ENCODE measurements at regions not wholly inside any gene's neighbourhood (a gene's known extent, or its start where the extent isn't known, plus 50 kb on each side); places are given as distances from the start of the nearest gene placed in this dataset.
A peak's percentile ranks its signal among the peaks of the same experiment; 100 is the strongest.

DNA sequence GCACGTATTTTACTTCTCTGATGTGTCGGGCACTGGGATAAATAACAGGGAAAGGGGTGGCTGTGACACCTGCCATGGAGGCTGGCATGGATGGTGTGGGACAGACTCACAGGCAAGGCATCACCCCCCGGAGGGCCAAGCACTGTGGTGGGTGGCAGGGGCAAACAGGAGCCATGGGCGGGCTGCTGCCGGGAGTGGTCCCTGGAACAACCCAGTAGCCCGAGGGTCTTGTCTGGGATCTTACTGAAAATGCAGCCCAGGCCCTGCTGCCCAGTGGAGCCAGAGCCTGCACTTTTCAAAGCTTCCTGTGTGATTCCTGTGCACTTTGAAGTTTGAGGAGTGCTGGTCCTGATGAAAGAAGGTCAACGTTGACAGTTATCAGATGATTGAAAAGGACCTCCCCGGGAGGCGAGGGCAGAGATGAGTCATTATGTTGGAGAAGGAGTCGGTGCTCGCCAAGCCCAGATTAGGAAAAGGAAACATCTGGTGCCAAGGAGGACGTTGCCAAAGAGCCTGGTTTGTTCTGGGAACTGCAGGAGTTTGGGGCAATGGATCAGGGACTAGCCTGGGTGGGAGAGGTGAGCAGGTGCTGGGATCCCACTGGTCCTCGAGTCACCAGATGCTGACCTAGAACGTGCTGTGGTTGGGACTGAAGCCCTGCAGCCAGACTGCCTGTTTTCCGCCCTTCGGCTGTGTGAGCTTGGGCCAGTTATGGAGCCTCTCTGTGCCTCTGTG is 130.0 kb upstream of the GGTLC1 start:
- H3K4me3 ChIP-seq (ENCODE audit: low read length), result no peak overlapping the region
- TF ChIP-seq, protein P1, sequence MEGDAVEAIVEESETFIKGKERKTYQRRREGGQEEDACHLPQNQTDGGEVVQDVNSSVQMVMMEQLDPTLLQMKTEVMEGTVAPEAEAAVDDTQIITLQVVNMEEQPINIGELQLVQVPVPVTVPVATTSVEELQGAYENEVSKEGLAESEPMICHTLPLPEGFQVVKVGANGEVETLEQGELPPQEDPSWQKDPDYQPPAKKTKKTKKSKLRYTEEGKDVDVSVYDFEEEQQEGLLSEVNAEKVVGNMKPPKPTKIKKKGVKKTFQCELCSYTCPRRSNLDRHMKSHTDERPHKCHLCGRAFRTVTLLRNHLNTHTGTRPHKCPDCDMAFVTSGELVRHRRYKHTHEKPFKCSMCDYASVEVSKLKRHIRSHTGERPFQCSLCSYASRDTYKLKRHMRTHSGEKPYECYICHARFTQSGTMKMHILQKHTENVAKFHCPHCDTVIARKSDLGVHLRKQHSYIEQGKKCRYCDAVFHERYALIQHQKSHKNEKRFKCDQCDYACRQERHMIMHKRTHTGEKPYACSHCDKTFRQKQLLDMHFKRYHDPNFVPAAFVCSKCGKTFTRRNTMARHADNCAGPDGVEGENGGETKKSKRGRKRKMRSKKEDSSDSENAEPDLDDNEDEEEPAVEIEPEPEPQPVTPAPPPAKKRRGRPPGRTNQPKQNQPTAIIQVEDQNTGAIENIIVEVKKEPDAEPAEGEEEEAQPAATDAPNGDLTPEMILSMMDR (conservative IDR thresholded peaks at IDR 0.05; ENCODE audit: low read length), result no peak
- DNase-seq (ENCODE audit: low read depth), result peak; percentile 25

DNA sequence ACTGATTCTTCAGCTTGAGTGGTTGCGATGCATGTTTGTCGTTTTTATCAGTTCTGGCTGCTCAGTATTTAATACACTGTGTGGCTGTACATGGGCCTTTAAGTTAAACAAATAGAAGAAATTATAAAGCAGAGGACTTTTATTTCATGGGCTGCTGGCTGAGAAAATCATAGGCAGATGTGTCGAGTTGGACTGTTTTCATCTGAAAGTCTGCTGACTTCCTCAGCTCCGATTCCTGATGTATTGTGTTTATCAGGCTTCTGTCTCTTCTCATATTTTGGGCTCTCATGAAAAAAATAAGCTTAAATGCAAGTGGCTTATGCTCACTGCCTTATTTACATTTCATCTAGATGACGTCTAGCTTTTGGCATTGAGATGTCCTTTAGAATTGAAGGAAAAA is 129.5 kb upstream of the GGTLC1 start:
- peak; percentile 3 for DNase-seq (ENCODE audit: low read depth)
- H3K4me3 ChIP-seq (ENCODE audit: low read length), result no peak overlapping the region
- TF ChIP-seq, protein P1 (conservative IDR thresholded peaks at IDR 0.05; ENCODE audit: low read length), result no peak

DNA sequence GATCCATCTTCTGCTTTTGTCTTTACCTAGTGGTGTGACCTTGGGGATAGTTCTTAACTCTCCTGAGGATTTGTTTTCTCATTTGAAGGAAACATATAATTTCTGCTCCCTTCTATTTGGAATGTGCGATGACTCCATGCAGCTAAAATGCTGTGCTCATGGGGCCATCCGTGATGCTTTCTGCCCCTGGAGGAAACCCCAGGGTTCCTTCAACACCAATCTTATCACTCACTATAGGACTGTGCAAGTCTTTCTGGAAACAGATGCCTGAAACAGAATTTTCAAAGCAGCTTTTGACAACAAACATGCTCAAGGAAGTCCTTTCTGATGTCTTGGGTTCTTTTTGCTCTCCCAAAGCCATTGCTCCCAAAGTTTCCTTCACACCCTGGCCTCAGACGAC is 128.8 kb upstream of the GGTLC1 start:
- no peak overlapping the region for H3K4me3 ChIP-seq (ENCODE audit: low read length)
- TF ChIP-seq, protein P1 (conservative IDR thresholded peaks at IDR 0.05; ENCODE audit: low read length), result no peak
- no peak for DNase-seq (ENCODE audit: low read depth)

DNA sequence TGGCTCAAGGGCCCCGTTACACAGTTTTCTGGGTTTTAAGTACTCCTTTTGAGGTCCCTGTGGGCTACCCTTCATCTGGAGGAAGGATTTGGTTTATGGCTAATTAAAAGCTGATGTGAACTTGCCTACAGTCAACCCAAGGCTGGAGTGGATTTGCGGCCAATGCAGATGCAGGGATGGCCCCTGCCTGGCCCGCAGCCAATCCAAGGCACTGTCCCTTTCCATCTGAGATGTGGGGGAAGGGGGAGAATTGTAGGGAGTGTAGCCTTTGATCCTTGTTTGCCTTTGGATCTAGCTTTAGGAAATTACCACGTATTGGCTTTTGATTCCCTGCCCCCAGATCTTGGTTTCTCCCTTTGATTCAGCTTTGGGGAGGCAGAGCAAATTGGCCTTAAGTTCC is 128.0 kb upstream of the GGTLC1 start:
- TF ChIP-seq, protein P1 (conservative IDR thresholded peaks at IDR 0.05; ENCODE audit: low read length), result no peak
- no peak for DNase-seq (ENCODE audit: low read depth)
- H3K4me3 ChIP-seq (ENCODE audit: low read length), result no peak overlapping the region

DNA sequence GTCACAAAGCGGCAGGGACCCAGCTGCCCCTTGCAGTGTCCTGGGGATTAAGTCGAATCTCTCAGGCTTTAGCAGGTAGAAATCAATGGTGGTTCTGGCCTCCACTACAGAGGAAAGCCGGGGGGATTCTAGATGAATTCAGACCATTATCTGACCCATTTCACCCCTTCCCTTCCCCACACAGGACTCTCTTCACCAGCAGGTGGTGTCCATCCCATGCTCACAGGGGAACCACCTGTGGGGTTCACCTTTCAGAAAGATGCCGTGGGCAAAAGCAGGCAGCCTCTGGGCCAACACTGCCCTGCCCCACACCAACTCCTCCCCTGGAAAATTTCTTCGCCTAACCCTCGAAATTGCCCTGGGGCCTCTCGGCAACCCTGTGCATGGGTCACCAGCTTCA is 123.8 kb upstream of the GGTLC1 start:
- no peak for DNase-seq (ENCODE audit: low read depth)
- TF ChIP-seq, protein P1 (conservative IDR thresholded peaks at IDR 0.05; ENCODE audit: low read length), result no peak
- H3K4me3 ChIP-seq (ENCODE audit: low read length), result no peak overlapping the region

DNA sequence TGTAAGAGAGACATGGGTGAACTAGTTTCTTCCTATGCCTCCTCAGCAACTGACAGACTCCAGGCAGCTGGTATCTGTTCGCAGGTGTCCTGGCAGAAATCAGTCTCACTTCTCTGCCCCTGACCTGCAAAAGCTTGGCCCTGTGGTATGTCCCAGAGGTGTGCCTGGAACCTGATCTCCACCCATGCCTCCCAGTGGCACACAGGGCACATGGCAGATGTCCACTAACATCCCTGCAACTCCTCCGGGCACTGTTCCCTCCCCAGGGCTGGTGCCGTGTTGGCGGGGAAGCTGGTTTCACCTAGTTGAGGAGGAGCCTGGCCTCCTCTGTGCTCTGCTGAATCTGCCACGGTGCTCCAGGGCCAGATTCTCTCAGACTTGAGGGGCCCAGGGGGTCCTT is 123.3 kb upstream of the GGTLC1 start:
- TF ChIP-seq, protein P1 (conservative IDR thresholded peaks at IDR 0.05; ENCODE audit: low read length), result no peak
- no peak for DNase-seq (ENCODE audit: low read depth)
- no peak overlapping the region for H3K4me3 ChIP-seq (ENCODE audit: low read length)

DNA sequence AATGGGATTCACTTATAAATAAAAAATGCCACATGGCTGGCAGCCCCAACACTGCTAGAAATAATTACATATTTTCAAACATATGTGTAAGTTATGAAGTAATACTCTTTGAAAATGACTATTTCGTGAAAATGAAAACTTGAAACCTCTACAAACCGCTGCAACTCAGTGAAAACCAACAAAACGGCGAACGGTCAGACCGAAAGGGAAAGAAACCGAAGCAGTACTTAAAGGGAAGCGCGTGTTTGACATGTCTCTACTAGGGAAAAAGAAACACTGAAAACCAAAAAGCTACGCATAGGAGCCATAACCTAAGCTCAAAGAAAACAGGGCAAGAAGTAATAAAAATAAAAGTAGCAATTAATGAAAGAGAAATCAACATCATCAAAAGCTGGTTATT is 121.0 kb upstream of the GGTLC1 start:
- DNase-seq (ENCODE audit: low read depth), result no peak
- TF ChIP-seq, protein P1 (conservative IDR thresholded peaks at IDR 0.05; ENCODE audit: low read length), result no peak
- H3K4me3 ChIP-seq (ENCODE audit: low read length), result no peak overlapping the region; the same call in 1 of the 2 replicates

Measured in AG10803 (cell line).